ENCODE measurements at regions not wholly inside any gene's neighbourhood (a gene's known extent, or its start where the extent isn't known, plus 50 kb on each side); places are given as distances from the start of the nearest gene placed in this dataset.

- H3K4me1 Mint-ChIP-seq = no peaks in the 10 kb centered on the region
- H3K36me3 Mint-ChIP-seq (ENCODE audit: low read depth) = no peaks in the 10 kb centered on the region
- DNase-seq = no peak
- no peak overlapping the region for H3K27ac Mint-ChIP-seq
- H3K27me3 Mint-ChIP-seq = peaks cover 12% of the 10 kb centered on the region
- H3K4me3 Mint-ChIP-seq = no peak overlapping the region
- CTCF ChIA-PET = no interaction called here
- POLR2A ChIA-PET = no interaction called here
- H3K9me3 Mint-ChIP-seq = peaks cover 10% of the 10 kb centered on the region
Observed at GRCh38 chr10:2958659-2959058, 108.7 kb upstream of the PFKP start.

- CTCF ChIA-PET = no interaction called here
Observed at GRCh38 chr10:2957785-2958184, 109.6 kb upstream of the PFKP start.

GRCh38 chr10:2955064-2955463 is 112.3 kb upstream of the PFKP start:
- no peak overlapping the region for H3K27ac Mint-ChIP-seq
- no peak overlapping the region for H3K4me3 Mint-ChIP-seq
- POLR2A ChIA-PET = no interaction called here
- no peaks in the 10 kb centered on the region for H3K36me3 Mint-ChIP-seq (ENCODE audit: low read depth)
- peaks cover 5% of the 10 kb centered on the region for H3K4me1 Mint-ChIP-seq
- H3K27me3 Mint-ChIP-seq = peaks cover 10% of the 10 kb centered on the region
- H3K9me3 Mint-ChIP-seq = peaks cover 7% of the 10 kb centered on the region
- DNase-seq = no peak
- CTCF ChIA-PET = no interaction called here

More at GRCh38 chr10:2957785-2958184, 109.6 kb upstream of the PFKP start:
- no peaks in the 10 kb centered on the region for H3K4me1 Mint-ChIP-seq
- peaks cover 10% of the 10 kb centered on the region for H3K9me3 Mint-ChIP-seq
- H3K27ac Mint-ChIP-seq = no peak overlapping the region
- POLR2A ChIA-PET = no interaction called here
- DNase-seq = no peak
- no peaks in the 10 kb centered on the region for H3K36me3 Mint-ChIP-seq (ENCODE audit: low read depth)
- H3K27me3 Mint-ChIP-seq = peaks cover 12% of the 10 kb centered on the region
- H3K4me3 Mint-ChIP-seq = no peak overlapping the region

GRCh38 chr10:2953495-2953894 is 113.9 kb upstream of the PFKP start:
- Mint-ChIP-seq H3K9me3 (peaks cover 7% of the 10 kb centered on the region), H3K4me1 (peaks cover 9% of the 10 kb centered on the region), H3K27ac (no peak overlapping the region), H3K27me3 (peaks cover 10% of the 10 kb centered on the region), H3K36me3 (ENCODE audit: low read depth) (no peaks in the 10 kb centered on the region), H3K4me3 (no peak overlapping the region)
- POLR2A ChIA-PET = no interaction called here
- CTCF ChIA-PET = interaction anchor here (0.7 kb wide), 1 partner anchor 28 kb away, joined by 3 read pairs; no protein-coding TSS in a partner anchor
- DNase-seq = no peak

- no peak for DNase-seq
- CTCF ChIA-PET = no interaction called here
- Mint-ChIP-seq H3K4me3 (no peak overlapping the region), H3K27me3 (peaks cover 8% of the 10 kb centered on the region), H3K9me3 (peaks cover 3% of the 10 kb centered on the region), H3K36me3 (ENCODE audit: low read depth) (no peaks in the 10 kb centered on the region), H3K27ac (no peak overlapping the region), H3K4me1 (peaks cover 10% of the 10 kb centered on the region)
- POLR2A ChIA-PET = no interaction called here
Observed at GRCh38 chr10:2951235-2951835, 116.0 kb upstream of the PFKP start.

GRCh38 chr10:2950546-2950945 is 116.8 kb upstream of the PFKP start:
- peaks cover 2% of the 10 kb centered on the region for H3K9me3 Mint-ChIP-seq
- H3K27ac Mint-ChIP-seq = no peak overlapping the region
- DNase-seq = no peak
- no peak overlapping the region for H3K4me3 Mint-ChIP-seq
- CTCF ChIA-PET = no interaction called here
- POLR2A ChIA-PET = no interaction called here
- peaks cover 10% of the 10 kb centered on the region for H3K4me1 Mint-ChIP-seq
- peaks cover 8% of the 10 kb centered on the region for H3K27me3 Mint-ChIP-seq
- H3K36me3 Mint-ChIP-seq (ENCODE audit: low read depth) = no peaks in the 10 kb centered on the region

- H3K4me3 Mint-ChIP-seq = no peak overlapping the region
- DNase-seq = no peak
- ChIA-PET CTCF (no interaction called here), POLR2A (no interaction called here)
- H3K4me1 Mint-ChIP-seq = peaks cover 10% of the 10 kb centered on the region
- H3K27me3 Mint-ChIP-seq = peaks cover 4% of the 10 kb centered on the region
- no peak overlapping the region for H3K27ac Mint-ChIP-seq
- H3K36me3 Mint-ChIP-seq (ENCODE audit: low read depth) = no peaks in the 10 kb centered on the region
- peaks cover 2% of the 10 kb centered on the region for H3K9me3 Mint-ChIP-seq
Observed at GRCh38 chr10:2949948-2950354, 117.4 kb upstream of the PFKP start.

GRCh38 chr10:2949221-2949947 is 118.0 kb upstream of the PFKP start:
- no peaks in the 10 kb centered on the region for H3K27me3 Mint-ChIP-seq
- peaks cover 10% of the 10 kb centered on the region for H3K4me1 Mint-ChIP-seq
- no peak overlapping the region for H3K4me3 Mint-ChIP-seq
- H3K9me3 Mint-ChIP-seq = no peaks in the 10 kb centered on the region
- no peaks in the 10 kb centered on the region for H3K36me3 Mint-ChIP-seq (ENCODE audit: low read depth)
- ChIA-PET CTCF (no interaction called here), POLR2A (no interaction called here)
- DNase-seq = no peak
- no peak overlapping the region for H3K27ac Mint-ChIP-seq

- Mint-ChIP-seq H3K4me3 (no peak overlapping the region), H3K27me3 (no peaks in the 10 kb centered on the region), H3K27ac (no peak overlapping the region), H3K36me3 (ENCODE audit: low read depth) (no peaks in the 10 kb centered on the region), H3K9me3 (no peaks in the 10 kb centered on the region), H3K4me1 (peaks cover 10% of the 10 kb centered on the region)
- ChIA-PET CTCF (no interaction called here), POLR2A (no interaction called here)
- DNase-seq = no peak
Observed at GRCh38 chr10:2948127-2948854, 119.1 kb upstream of the PFKP start.

- ChIA-PET POLR2A (no interaction called here), CTCF (no interaction called here)
- H3K4me3 Mint-ChIP-seq = no peak overlapping the region
- no peak overlapping the region for H3K27ac Mint-ChIP-seq
- no peaks in the 10 kb centered on the region for H3K9me3 Mint-ChIP-seq
- no peaks in the 10 kb centered on the region for H3K36me3 Mint-ChIP-seq (ENCODE audit: low read depth)
- H3K27me3 Mint-ChIP-seq = peaks cover 14% of the 10 kb centered on the region
- peaks cover 3% of the 10 kb centered on the region for H3K4me1 Mint-ChIP-seq
- no peak for DNase-seq
Observed at GRCh38 chr10:2944788-2945187, 122.6 kb upstream of the PFKP start.

GRCh38 chr10:2943932-2944614 is 123.3 kb upstream of the PFKP start:
- Mint-ChIP-seq H3K4me1 (peaks cover 3% of the 10 kb centered on the region), H3K27ac (no peak overlapping the region), H3K9me3 (no peaks in the 10 kb centered on the region), H3K36me3 (ENCODE audit: low read depth) (no peaks in the 10 kb centered on the region), H3K27me3 (peaks cover 19% of the 10 kb centered on the region), H3K4me3 (no peak overlapping the region)
- DNase-seq = no peak
- ChIA-PET POLR2A (no interaction called here), CTCF (no interaction called here)

- Mint-ChIP-seq H3K27ac (no peak overlapping the region), H3K4me1 (no peaks in the 10 kb centered on the region), H3K36me3 (ENCODE audit: low read depth) (no peaks in the 10 kb centered on the region), H3K4me3 (no peak overlapping the region), H3K9me3 (no peaks in the 10 kb centered on the region), H3K27me3 (peaks cover 23% of the 10 kb centered on the region)
- no peak for DNase-seq
- ChIA-PET POLR2A (no interaction called here), CTCF (no interaction called here)
Observed at GRCh38 chr10:2942938-2943337, 124.4 kb upstream of the PFKP start.

- no peak overlapping the region for H3K27ac Mint-ChIP-seq
- ChIA-PET POLR2A (no interaction called here), CTCF (no interaction called here)
- peaks cover 23% of the 10 kb centered on the region for H3K27me3 Mint-ChIP-seq
- H3K9me3 Mint-ChIP-seq = no peaks in the 10 kb centered on the region
- no peak overlapping the region for H3K4me3 Mint-ChIP-seq
- no peak for DNase-seq
- no peaks in the 10 kb centered on the region for H3K4me1 Mint-ChIP-seq
- no peaks in the 10 kb centered on the region for H3K36me3 Mint-ChIP-seq (ENCODE audit: low read depth)
Observed at GRCh38 chr10:2938869-2939268, 128.5 kb upstream of the PFKP start.

All from activated CD4-positive, alpha-beta T cell treated with anti-CD3 and anti-CD28 coated beads, Interleukin-2, amount 10 ng/mL, durations not matched to agents 7 days and 5 days (primary cell).